Effector memory CD8-positive, alpha-beta T cell (primary cell): ENCODE measurements at regions not wholly inside any gene's neighbourhood (a gene's known extent, or its start where the extent isn't known, plus 50 kb on each side); places are given as distances from the start of the nearest gene placed in this dataset.

Experiments
- ATAC-seq: fragments of 150-1000 bp; cut with Tn5 transposase; replicated peaks from 2 replicates; pipeline ENCODE4 v1.10.0; 2021; ENCODE audit warnings: mild to moderate bottlenecking, moderate library complexity
- DNase-seq, 3 experiments: peaks; one replicate each; pipeline ENCODE4 v3.0.0; 2021
- H3K27ac Mint-ChIP-seq, 2 donors: one replicate each; pipeline ENCODE4 v1.8.0; 2022; ENCODE audit warnings: mild to moderate bottlenecking in 2 of 2, mixed read lengths in 2 of 2, moderate library complexity in 2 of 2
- H3K27me3 Mint-ChIP-seq, 2 donors: one replicate each; pipeline ENCODE4 v1.8.0; 2022; ENCODE audit warnings: mixed read lengths in 2 of 2
- H3K36me3 Mint-ChIP-seq: one replicate; pipeline ENCODE4 v1.8.0; 2022; ENCODE audit warnings: mild to moderate bottlenecking, moderate library complexity, mixed read lengths; ENCODE audit not compliant: insufficient read depth
- H3K4me1 Mint-ChIP-seq, 2 donors: one replicate each; pipeline ENCODE4 v1.8.0; 2022; ENCODE audit warnings: low read depth in 2 of 2, mixed read lengths in 2 of 2
- H3K4me3 Mint-ChIP-seq, 2 donors: one replicate each; pipeline ENCODE4 v1.8.0; 2022; ENCODE audit warnings: mild to moderate bottlenecking in 2 of 2, mixed read lengths in 2 of 2, moderate library complexity in 2 of 2
- H3K9me3 Mint-ChIP-seq, 2 donors: one replicate each; pipeline ENCODE4 v1.8.0; 2022; ENCODE audit warnings: mixed read lengths in 2 of 2

DNA sequence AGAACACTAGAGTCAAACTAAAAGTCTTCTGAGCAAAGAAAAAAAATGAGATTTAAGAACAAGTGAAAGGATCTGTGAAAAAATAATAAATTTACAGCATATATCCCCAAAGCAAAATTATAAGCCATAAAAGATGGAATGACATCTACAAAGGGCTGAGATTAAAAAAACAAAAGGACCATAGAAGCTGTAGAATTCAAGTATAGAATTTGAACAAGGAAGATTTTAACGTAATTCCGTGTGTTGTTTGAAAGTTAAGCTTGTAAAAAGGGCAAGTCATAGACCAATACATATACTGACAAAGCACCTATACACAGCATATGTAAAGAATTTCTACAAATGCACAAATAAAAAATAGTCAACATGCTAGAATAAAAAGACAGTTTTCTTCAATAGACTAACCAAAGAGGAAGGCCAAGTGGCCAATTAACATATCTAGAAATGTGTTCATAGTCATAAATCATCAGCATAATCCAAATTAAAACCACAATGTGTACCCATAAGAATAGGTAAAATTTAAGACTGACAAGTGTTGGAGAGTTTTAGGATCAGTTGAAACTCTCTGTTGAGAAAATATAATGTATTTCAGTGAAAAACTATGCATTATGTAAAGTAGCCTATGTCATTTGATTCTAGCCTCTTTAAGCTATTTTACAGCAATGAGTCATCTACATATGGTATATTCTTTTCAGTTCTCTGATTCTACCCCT, 674.9 kb downstream of the OLFM4 start:
- H3K4me3 Mint-ChIP-seq, result no peak overlapping the region
- no peak overlapping the region for H3K27ac Mint-ChIP-seq
- H3K4me1 Mint-ChIP-seq, result no peaks in the 10 kb centered on the region
- no peaks in the 10 kb centered on the region for H3K27me3 Mint-ChIP-seq
- H3K9me3 Mint-ChIP-seq, result peaks cover 14 to 27% of the 10 kb centered on the region in 2 donors
- ATAC-seq, result no peak
- H3K36me3 Mint-ChIP-seq, result no peaks in the 10 kb centered on the region
- DNase-seq, result no peak

GRCh38 chr13:53719281-53719680, 690.7 kb downstream of the OLFM4 start:
- ATAC-seq (no peak), DNase-seq (no peak)
- Mint-ChIP-seq H3K36me3 (no peaks in the 10 kb centered on the region), H3K4me1 (no peaks in the 10 kb centered on the region), H3K27me3 (no peaks in the 10 kb centered on the region), H3K27ac (no peak overlapping the region), H3K4me3 (no peak overlapping the region), H3K9me3 (peaks cover 8 to 22% of the 10 kb centered on the region in 2 donors)

- Mint-ChIP-seq H3K4me3 (no peak overlapping the region), H3K4me1 (no peaks in the 10 kb centered on the region), H3K27me3 (no peaks in the 10 kb centered on the region), H3K27ac (no peak overlapping the region), H3K9me3 (peaks cover 0 to 15% of the 10 kb centered on the region in 2 donors), H3K36me3 (peaks cover 2% of the 10 kb centered on the region)
- DNase-seq, result no peak
- ATAC-seq, result no peak
These were observed 704.1 kb downstream of the OLFM4 start for GRCh38 chr13:53732664-53733063.

GRCh38 chr13:53743906-53744305, 715.3 kb downstream of the OLFM4 start:
- Mint-ChIP-seq H3K4me3 (no peak overlapping the region), H3K27ac (no peak overlapping the region), H3K4me1 (no peaks in the 10 kb centered on the region), H3K27me3 (no peaks in the 10 kb centered on the region), H3K36me3 (no peaks in the 10 kb centered on the region), H3K9me3 (peaks cover 1 to 12% of the 10 kb centered on the region in 2 donors)
- DNase-seq, result no peak
- no peak for ATAC-seq

DNA sequence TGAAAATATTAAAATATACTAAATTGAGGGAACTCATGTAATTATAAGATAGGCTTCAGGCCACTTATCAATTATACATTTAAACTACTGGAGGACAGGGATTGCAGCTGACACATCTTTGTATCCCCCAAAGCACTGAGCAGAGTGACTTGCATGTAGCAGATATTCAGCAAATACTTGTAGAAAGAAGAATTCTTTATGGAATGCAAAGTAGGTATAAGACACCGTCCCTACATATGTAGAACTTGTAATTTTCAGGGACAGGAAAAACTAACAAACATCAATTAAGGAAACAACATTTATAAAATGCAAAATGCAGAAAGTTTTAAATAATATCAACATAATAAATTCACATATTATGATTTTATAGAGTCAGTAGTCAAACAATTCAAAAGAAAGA, 719.2 kb downstream of the OLFM4 start:
- peaks cover 1 to 8% of the 10 kb centered on the region in 2 donors for H3K9me3 Mint-ChIP-seq
- H3K4me3 Mint-ChIP-seq, result no peak overlapping the region
- H3K4me1 Mint-ChIP-seq, result no peaks in the 10 kb centered on the region
- ATAC-seq (no peak), DNase-seq (no peak)
- no peaks in the 10 kb centered on the region for H3K36me3 Mint-ChIP-seq
- H3K27ac Mint-ChIP-seq, result no peak overlapping the region
- H3K27me3 Mint-ChIP-seq, result no peaks in the 10 kb centered on the region

DNA sequence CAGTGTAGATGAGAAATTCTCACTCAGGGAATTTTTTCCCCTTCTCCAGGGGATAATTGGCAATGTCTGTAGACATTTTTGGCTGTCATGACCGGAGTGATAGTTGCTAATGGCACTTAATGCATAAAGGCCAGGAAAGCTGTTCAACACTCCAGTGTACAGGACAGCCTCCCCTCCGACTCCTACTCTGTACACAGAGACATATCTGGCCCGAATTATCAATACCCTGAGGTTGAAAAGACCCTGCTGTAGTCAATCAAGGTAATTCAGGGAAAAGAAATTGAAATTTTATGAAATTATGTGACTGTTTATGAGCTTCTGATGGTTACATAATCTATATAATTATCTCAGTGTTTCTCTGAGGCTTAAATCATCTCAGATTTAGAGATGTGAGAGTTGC, 720.7 kb downstream of the OLFM4 start:
- no peak for ATAC-seq
- Mint-ChIP-seq H3K9me3 (peaks cover 0 to 1% of the 10 kb centered on the region in 2 donors), H3K36me3 (no peaks in the 10 kb centered on the region), H3K27me3 (no peaks in the 10 kb centered on the region), H3K4me3 (no peak overlapping the region), H3K4me1 (no peaks in the 10 kb centered on the region), H3K27ac (no peak overlapping the region)
- DNase-seq, result no peak

DNA sequence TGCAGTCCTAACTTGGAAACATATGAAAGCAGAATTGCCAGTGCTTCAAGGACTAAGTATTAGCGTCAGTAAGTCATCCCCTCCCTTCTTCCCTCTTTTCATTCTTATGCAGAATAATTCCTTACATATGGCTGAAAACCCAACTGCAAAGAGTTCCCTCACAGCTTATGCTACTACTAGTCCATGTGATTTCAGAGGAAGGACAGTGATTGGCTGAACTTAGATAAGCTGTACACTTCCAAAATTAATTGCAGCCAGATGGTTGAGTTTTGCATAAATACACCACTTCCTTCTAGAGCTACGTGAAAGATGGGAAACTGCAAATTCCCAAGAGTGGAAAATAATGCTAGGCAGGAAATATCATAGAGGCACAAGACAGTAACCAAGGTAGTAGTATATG, 730.4 kb downstream of the OLFM4 start:
- no peak overlapping the region for H3K27ac Mint-ChIP-seq
- peaks cover 4 to 26% of the 10 kb centered on the region in 2 donors for H3K9me3 Mint-ChIP-seq
- no peaks in the 10 kb centered on the region for H3K36me3 Mint-ChIP-seq
- no peak overlapping the region for H3K4me3 Mint-ChIP-seq
- H3K27me3 Mint-ChIP-seq, result no peaks in the 10 kb centered on the region
- H3K4me1 Mint-ChIP-seq, result no peaks in the 10 kb centered on the region
- ATAC-seq (no peak), DNase-seq (no peak)

DNA sequence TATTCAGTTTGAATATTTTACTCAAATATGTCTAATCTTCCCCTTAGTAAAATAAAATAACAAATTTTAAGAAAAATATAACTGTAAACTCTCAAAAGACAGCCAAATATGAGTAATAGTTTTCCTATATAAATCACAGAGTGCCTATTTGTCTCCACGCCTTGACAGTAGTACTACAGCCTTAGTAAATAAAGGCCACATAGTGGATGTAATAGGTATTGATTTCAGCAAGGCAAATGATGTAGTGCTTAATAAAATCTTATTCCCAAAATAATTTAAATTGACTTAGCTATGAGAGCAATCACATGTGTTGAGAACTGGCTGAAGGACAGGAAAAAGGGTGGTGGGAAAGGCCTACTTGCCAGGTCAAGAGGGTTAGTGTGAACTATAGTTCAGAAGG, 747.2 kb downstream of the OLFM4 start:
- Mint-ChIP-seq H3K27ac (no peak overlapping the region), H3K9me3 (peaks cover 12% of the 10 kb centered on the region in 2 donors), H3K4me1 (no peaks in the 10 kb centered on the region), H3K27me3 (no peaks in the 10 kb centered on the region), H3K4me3 (no peak overlapping the region), H3K36me3 (no peaks in the 10 kb centered on the region)
- DNase-seq, result no peak
- no peak for ATAC-seq

- Mint-ChIP-seq H3K27ac (no peak overlapping the region), H3K9me3 (peaks cover 6% of the 10 kb centered on the region in 2 donors), H3K4me1 (no peaks in the 10 kb centered on the region), H3K4me3 (no peak overlapping the region), H3K36me3 (no peaks in the 10 kb centered on the region), H3K27me3 (no peaks in the 10 kb centered on the region)
- ATAC-seq (no peak), DNase-seq (no peak)
These were observed 750.3 kb downstream of the OLFM4 start for GRCh38 chr13:53778937-53779336.

DNA sequence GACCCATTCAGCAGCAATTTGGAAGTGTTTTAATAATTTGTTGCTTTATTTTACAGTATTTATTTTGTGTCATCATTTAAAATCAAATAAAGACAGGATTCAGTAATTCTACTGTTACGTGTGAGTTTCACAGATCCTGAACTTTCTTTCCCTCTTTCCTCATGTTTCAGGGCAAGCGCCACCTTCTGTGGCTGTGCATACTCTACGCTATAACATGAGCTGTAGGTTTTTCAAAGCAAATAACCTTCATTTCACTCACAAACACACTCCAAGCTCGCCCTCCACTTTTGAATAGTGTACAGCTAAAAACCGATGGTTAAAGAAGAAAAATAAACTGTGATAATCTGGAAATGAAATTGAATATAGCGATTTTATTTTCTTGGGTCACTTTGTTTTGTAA, 753.3 kb downstream of the OLFM4 start:
- H3K4me3 Mint-ChIP-seq, result no peak overlapping the region
- peaks cover 0 to 4% of the 10 kb centered on the region in 2 donors for H3K9me3 Mint-ChIP-seq
- H3K27me3 Mint-ChIP-seq, result no peaks in the 10 kb centered on the region
- ATAC-seq (no peak), DNase-seq (no peak)
- H3K4me1 Mint-ChIP-seq, result no peaks in the 10 kb centered on the region
- no peaks in the 10 kb centered on the region for H3K36me3 Mint-ChIP-seq
- H3K27ac Mint-ChIP-seq, result no peak overlapping the region

GRCh38 chr13:53782488-53782961, 753.9 kb downstream of the OLFM4 start:
- DNase-seq (no peak), ATAC-seq (no peak)
- no peaks in the 10 kb centered on the region for H3K27me3 Mint-ChIP-seq
- H3K27ac Mint-ChIP-seq, result no peak overlapping the region
- no peaks in the 10 kb centered on the region for H3K36me3 Mint-ChIP-seq
- H3K9me3 Mint-ChIP-seq, result peaks cover 0 to 8% of the 10 kb centered on the region in 2 donors
- H3K4me3 Mint-ChIP-seq, result peak overlapping the region in 1 of 2 donors; percentile 16
- no peaks in the 10 kb centered on the region for H3K4me1 Mint-ChIP-seq

DNA sequence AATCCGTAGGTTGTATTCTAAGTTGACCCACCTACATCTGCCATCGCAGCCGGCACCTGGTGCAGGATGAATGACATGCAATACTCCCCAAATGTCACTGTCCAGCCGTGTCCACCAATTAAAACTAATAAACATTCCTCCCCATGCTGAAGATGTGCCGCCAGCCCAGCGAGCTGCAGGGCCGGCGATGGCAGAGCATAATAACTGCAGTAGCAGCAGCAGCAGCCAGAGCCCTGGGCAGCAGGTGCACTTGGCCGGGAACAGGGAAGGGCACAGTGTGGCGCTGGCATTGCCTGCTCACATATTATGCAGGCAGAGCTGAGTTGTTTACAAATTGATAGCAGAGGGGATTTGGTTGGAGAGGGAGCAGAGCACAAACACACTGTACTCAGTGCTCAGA, 754.9 kb downstream of the OLFM4 start:
- no peaks in the 10 kb centered on the region for H3K27me3 Mint-ChIP-seq
- DNase-seq, result no peak
- H3K4me1 Mint-ChIP-seq, result no peaks in the 10 kb centered on the region
- no peak overlapping the region for H3K27ac Mint-ChIP-seq
- no peaks in the 10 kb centered on the region for H3K36me3 Mint-ChIP-seq
- H3K4me3 Mint-ChIP-seq, result no peak overlapping the region
- peaks cover 0 to 8% of the 10 kb centered on the region in 2 donors for H3K9me3 Mint-ChIP-seq
- ATAC-seq, result no peak

DNA sequence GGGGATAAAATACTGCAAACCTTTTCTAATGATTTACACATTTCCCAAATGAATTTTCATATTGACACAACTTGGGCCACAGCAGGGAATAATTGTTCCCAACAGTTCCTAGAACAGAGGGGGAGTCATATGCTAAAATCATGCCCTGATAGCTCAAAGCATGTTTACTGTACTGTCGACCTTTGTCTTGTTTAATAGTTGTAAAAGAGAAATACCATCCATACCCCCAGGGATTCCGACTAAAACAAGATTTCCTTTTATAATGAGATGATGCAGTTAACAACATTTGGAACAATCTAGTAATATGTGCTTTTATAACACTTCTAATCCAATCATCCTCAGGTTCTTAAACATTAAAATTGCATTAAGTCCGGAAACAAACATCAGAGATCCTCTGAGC, 759.7 kb downstream of the OLFM4 start:
- Mint-ChIP-seq H3K9me3 (peaks cover 0 to 8% of the 10 kb centered on the region in 2 donors), H3K4me3 (no peak overlapping the region), H3K36me3 (no peaks in the 10 kb centered on the region), H3K27ac (no peak overlapping the region), H3K27me3 (no peaks in the 10 kb centered on the region), H3K4me1 (no peaks in the 10 kb centered on the region)
- ATAC-seq, result no peak
- DNase-seq, result no peak

- DNase-seq, result no peak
- H3K36me3 Mint-ChIP-seq, result no peaks in the 10 kb centered on the region
- no peak for ATAC-seq
- no peaks in the 10 kb centered on the region for H3K27me3 Mint-ChIP-seq
- H3K4me1 Mint-ChIP-seq, result no peaks in the 10 kb centered on the region
- peaks cover 3 to 9% of the 10 kb centered on the region in 2 donors for H3K9me3 Mint-ChIP-seq
- no peak overlapping the region for H3K27ac Mint-ChIP-seq
- no peak overlapping the region for H3K4me3 Mint-ChIP-seq
These were observed 771.4 kb downstream of the OLFM4 start for GRCh38 chr13:53800011-53800410.
